NOMO-1 (cell line): ENCODE measurements at regions not wholly inside any gene's neighbourhood (a gene's known extent, or its start where the extent isn't known, plus 50 kb on each side); places are given as distances from the start of the nearest gene placed in this dataset.
"Not testable (repeated sequence)": the region's sequence is repeated elsewhere in the genome, so short reads cannot be mapped to it uniquely, and the experiment has no call there.

Source experiments
- DNase-seq, 2 experiments: peaks; one replicate each; lab custom pipeline; 2025; ENCODE audit not compliant: unreplicated experiment in 2 of 2; lab: John Stamatoyannopoulos, UW

DNA sequence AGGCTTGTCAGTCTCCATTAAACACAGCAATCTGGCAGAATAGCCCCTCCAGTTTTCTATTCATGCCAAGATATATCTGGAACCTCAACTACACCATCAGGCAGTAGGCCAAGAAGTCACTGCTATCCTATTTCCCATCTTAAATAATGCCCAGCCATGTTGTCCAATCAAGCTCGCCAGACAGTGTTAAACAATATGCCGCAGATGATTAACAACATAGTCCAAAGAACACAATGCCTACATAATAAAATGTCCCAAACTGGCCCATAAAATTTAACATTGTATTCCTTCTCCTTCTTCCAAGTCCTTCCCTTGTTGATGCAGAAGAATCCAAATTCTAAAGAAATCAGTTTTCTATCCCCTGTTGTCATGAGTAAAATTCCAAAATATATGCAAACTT is 427.4 kb upstream of the PPP2R3A start:
- DNase-seq, result no peak

DNA sequence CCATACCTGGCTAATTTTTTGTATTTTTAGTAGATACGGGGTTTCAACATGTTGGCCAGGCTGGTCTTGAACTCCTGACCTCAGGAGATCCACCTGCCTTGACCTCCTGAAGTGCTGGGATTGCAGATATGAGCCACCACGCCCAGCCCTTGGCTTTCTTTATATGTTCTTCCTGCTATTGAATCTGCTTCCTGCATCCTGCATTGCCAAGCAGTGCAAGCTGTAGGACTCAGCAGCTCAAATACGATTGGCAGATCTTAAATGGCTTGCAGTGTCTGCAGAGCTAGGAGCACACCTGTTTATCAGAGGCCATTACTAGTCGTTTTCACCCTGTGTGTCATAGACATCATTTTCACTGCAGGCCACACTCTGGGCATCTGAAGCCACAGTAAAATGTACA is 426.2 kb upstream of the PPP2R3A start:
- DNase-seq, result no peak

DNA sequence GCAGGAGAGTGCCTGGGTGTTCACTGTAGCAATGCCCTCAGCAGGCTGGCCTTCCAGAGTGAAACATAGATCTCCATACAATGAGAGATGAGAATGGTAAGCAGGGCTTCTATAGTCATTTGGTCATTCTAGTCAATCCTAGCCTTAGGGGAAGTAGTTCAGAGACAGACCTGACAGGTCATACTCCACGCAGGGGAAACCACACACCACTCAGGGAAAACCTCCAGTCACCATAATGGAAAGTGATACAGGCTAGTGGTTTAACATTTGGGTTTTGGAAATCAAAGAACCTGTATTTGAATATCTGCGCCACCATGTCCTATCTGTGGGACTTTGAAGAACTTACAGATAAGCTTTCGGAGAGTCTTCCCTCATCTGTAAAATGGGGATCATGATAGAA is 425.7 kb upstream of the PPP2R3A start:
- DNase-seq, result no peak

DNA sequence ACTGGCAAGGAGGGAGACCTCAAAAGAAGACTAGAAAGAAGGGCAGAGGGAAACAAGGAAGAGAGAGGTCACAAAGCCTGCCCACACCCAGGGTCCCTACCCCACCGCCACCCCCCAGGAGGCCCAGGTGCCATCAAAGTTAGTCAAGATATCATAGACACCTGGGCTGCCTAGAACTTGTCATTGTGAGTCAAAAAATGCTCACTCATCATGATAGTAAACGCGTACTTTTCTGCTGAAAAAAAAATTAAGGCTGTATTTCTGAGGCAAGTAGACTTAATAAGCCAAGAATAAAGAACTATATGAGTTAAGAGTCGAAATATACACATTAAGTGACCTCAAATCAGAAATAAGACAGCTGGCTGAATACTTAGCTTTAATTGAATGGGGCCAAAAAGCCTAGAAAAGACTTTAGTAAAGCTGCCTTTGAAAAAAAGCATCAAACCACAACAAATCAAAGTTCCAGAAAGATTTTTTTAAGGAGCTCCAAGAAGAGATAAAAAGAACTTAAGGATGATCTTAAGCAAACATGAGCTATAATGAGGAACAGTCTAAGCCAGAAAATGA is 415.5 kb upstream of the PPP2R3A start:
- DNase-seq, result no peak

GRCh38 chr3:135556174-135556573 is 409.4 kb upstream of the PPP2R3A start:
- no peak for DNase-seq

GRCh38 chr3:135558150-135558783 is 407.3 kb upstream of the PPP2R3A start:
- DNase-seq, result no peak

DNA sequence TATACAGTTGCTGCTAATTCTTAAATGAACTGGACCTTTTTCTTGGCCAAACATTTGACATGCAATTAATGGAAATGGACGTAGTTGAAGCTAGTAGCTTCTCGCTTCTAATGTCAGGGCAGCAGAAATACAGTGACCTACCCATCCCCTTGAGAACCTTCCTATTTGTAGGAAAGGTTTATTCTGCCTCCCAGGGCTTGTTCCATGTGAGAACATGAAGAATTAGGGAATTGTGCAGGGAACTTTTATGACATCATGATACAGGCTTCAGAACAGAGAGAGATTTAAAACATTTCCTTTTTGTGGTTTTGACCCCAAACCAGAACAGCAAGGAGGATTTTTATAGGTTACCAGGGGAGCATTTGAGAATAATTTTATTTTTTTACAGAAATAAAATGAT is 406.6 kb upstream of the PPP2R3A start:
- DNase-seq, result no peak

DNA sequence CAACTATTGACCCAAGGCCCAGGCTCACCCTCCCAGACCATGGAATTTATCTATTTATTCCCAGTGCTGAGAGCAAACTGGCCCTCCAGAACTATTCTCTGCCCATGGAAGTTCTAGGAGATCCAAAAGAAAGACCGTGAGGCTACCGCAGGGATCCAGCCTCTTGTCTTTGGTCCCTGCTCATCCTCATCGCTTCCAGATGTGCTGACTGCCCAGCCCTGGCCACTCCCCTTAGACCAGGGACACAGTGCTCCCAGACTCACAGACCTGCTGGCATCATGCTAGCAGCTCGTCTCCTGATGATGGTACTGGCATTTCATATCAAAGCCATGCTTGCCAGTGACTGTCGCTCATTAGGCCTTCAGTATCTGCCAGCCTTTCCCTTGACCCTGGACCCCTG is 405.7 kb upstream of the PPP2R3A start:
- no peak for DNase-seq

DNA sequence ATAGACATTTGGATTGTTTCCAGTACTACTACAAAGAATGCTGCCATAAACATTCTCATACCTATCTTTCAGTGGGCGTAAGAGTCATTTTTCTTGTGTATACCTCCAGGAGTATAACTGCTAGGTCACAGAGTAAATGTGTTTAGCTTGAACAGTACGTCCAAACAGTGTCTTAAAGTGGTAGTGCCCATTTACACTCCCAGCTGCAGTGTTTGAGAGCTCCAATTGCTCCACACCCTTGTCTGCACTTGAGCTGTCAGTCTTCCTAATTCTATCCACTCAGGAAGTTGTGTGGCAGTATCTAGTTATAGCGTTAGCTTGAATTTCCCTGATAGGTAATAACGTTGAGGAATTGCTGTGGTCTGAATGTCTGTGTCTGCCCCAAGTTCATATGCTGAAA is 404.7 kb upstream of the PPP2R3A start:
- DNase-seq, result no peak

GRCh38 chr3:135564696-135565095 is 400.8 kb upstream of the PPP2R3A start:
- no peak for DNase-seq

- DNase-seq, result no peak
Observed at GRCh38 chr3:135565546-135565945, 400.0 kb upstream of the PPP2R3A start.

DNA sequence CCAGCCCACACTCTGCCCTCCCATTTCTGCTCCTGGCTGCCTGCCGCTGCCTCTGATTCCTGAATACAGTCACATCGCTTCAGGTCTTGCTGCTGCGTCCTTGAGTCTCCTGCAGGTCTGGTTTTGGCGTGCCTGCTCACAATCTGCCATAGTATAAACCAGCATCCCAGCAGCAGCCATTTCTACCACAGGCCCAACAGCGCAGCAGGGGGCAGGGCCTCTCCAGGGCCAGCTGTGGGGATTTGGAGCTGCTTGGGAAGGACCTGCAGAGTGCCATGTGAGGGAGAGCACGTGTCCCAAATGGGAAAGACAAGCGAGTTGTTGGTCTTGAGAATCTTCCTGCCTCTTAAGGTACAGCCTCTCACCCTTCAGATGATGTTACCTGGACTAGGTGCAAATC is 398.3 kb upstream of the PPP2R3A start:
- DNase-seq, result no peak

DNA sequence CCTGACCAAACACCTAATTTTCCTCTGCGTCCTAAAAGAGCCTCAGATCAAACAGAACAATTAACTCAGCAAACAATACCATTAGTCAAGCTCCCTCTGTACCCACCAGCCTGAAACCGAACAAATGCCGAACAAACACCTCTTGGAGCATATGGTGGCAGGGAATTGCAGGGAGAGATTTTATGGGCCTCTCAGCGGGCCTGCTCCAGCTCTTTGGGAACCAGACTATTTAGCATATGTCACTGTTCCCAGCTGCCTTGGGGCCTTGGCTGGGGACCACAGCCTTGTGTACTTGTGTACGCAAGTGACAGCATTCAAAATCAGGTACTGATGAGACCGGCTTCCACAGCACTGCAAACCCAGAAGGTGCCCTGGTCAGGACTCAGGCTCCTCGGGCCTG is 388.8 kb upstream of the PPP2R3A start:
- DNase-seq, result no peak

- DNase-seq, result no peak
Observed at GRCh38 chr3:135581806-135582205, 383.7 kb upstream of the PPP2R3A start.

GRCh38 chr3:135582800-135583199 is 382.7 kb upstream of the PPP2R3A start:
- DNase-seq, result no peak

- no peak for DNase-seq
Observed at GRCh38 chr3:135596563-135596962, 369.0 kb upstream of the PPP2R3A start.

GRCh38 chr3:135597855-135598254 is 367.7 kb upstream of the PPP2R3A start:
- no peak for DNase-seq

DNA sequence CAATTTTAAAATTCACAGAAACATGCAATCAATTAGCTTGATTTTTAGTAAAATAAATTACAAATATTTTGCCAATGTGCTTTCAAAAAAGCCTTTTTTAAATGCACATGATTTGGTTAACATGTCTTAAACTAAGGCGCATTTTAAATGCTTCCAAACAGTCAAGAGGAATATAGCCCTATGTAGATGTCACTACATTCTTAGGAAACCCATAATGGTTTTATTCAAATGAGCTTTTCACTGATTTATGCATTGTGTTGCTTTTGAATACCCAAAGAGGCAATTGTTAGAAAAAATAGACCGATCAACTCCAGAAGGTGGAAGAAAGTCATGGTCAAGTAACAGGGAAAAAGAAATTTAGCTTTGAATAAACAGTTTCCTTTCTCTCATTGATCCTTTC is 366.9 kb upstream of the PPP2R3A start:
- no peak for DNase-seq

GRCh38 chr3:135604512-135604911 is 361.0 kb upstream of the PPP2R3A start:
- DNase-seq, result not testable (repeated sequence)

- no peak for DNase-seq
Observed at GRCh38 chr3:135618123-135618522, 347.4 kb upstream of the PPP2R3A start.

DNA sequence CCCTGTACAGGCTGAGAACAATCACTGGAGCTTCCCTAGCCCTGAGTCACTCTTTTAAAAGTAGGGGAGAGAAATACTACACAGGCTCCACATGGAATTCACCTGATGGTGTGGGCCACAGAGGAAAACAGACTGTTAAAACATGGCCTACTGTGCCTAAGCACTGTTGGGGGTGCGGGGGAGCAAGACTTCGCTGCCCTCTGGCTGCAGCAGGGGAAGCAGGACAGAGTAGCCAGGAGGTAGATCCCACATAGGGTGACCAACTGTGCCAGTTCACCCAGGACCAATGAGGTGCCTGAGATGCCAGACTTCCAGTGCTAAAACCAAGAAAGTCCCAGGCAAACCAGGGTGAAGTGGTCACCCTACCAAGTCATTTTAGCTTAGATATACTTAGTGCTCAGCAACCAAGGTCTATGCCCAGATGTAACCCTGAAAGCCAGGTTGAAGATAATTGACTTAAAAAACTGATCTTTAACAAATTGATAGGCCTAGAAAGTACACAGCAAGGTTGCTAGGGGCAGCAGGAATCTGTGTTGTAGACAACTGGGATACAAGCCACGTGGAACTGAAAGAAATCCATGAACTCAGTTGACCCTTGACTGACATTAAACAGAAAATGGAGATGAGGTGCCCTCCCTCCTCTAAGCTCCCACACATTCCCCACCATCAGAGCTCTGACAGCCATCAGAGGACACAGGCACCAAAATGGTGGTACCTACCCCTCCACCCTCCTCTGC is 344.2 kb upstream of the PPP2R3A start:
- no peak for DNase-seq

DNA sequence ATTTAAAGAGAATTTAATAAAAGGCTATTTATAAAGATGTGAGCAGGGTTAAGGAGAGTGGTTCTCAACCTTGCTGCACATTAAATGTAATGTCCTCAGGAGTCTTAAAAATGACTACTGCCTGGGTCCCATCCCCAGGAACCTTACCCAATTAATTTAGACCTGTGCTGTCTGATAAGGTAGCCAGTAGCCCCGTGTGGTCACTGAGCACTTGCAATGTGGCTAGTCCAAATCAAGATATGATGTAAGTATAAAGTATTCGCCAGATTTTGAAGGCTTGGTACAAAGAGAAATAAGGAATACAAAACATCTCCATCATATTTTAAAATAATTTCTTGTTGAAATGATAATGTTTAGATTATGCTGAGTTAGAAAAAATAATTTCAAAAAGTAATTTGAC is 343.3 kb upstream of the PPP2R3A start:
- no peak for DNase-seq
